GDM1 (cell line): ENCODE measurements at regions not wholly inside any gene's neighbourhood (a gene's known extent, or its start where the extent isn't known, plus 50 kb on each side); places are given as distances from the start of the nearest gene placed in this dataset.
A peak's percentile ranks its signal among the peaks of the same experiment; 100 is the strongest.
"Not testable (repeated sequence)": the region's sequence is repeated elsewhere in the genome, so short reads cannot be mapped to it uniquely, and the experiment has no call there.

ENCODE experiments used
- DNase-seq: peaks from one replicate; lab custom pipeline; 2025; lab: John Stamatoyannopoulos, UW

- not testable (repeated sequence) for DNase-seq
These were observed 94.8 kb upstream of the BNIP2 start for GRCh38 chr15:59783774-59784520.

- no peak for DNase-seq
These were observed 90.0 kb upstream of the BNIP2 start for GRCh38 chr15:59779110-59779509.

- no peak for DNase-seq
These were observed 75.7 kb upstream of the BNIP2 start for GRCh38 chr15:59764775-59765174.

- no peak for DNase-seq
These were observed 73.4 kb upstream of the BNIP2 start for GRCh38 chr15:59762558-59762957.

GRCh38 chr15:59760256-59760655, 71.1 kb upstream of the BNIP2 start:
- not testable (repeated sequence) for DNase-seq

GRCh38 chr15:59751552-59752413, 62.7 kb upstream of the BNIP2 start:
- no peak for DNase-seq

- DNase-seq: no peak
These were observed 57.7 kb upstream of the BNIP2 start for GRCh38 chr15:59746777-59747176.

- peak; percentile 3 for DNase-seq
These were observed 52.3 kb upstream of the BNIP2 start for GRCh38 chr15:59741274-59741906.

- no peak for DNase-seq
These were observed 50.6 kb upstream of the BNIP2 start for GRCh38 chr15:59739557-59740186.
